ENCODE measurements at regions not wholly inside any gene's neighbourhood (a gene's known extent, or its start where the extent isn't known, plus 50 kb on each side); places are given as distances from the start of the nearest gene placed in this dataset.

DNA sequence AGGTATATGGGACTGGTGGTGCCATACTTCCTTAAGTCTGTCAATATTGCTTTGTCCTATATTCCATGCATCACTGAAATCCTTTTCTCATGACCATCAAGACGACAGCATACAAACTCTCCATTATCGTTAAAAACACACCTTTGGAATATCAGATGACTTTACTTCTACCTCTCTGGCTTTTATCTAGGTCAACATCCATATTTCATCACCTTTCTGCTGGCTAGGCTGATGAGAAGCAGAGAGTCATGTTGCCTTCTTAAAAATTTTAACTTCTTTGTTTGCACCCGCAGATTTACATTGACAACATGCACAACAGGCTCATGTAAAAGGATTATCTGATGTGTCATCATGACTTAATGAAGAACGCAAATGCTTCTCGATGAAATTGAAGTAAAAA lies 771.4 kb downstream of the OLFM4 start:
- H3K27me3 ChIP-seq (ENCODE audit: control insufficient read depth, insufficient read depth, low read length): no peaks in the 10 kb centered on the region

DNA sequence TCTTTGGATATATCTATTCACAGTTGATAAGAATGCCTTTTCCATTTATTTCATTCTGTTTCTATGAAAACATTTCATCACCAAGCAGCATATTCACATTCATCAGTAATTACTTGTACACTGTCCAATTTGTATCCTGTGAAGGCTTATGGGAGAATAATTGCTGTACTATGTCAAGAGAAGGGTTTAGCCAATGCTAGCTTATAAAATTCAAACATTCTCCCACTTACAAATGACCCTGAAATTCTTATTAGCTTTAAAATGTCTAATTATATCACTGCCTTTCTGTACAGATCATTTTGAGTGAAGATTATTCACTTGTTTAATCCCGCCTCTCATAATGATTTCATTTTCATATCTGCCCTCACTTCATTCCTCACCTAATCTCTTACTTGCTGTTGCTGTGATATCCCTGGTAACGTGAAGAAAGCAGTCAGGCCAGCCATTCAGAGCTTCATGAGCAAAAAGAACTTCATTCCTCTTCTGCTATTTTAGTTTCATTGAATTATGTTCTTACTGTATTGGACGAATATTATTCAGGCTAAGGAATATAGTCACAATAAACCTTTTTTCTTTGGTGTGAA lies 778.7 kb downstream of the OLFM4 start:
- no peak for DNase-seq (ENCODE audit: low read depth)
- H3K4me3 ChIP-seq (ENCODE audit: low read depth, low read length): no peak overlapping the region
- H3K27me3 ChIP-seq (ENCODE audit: control insufficient read depth, insufficient read depth, low read length): no peaks in the 10 kb centered on the region
- no peaks in the 10 kb centered on the region for H3K36me3 ChIP-seq (ENCODE audit: control insufficient read depth, insufficient read depth, low read length)
- TF ChIP-seq, protein P1, sequence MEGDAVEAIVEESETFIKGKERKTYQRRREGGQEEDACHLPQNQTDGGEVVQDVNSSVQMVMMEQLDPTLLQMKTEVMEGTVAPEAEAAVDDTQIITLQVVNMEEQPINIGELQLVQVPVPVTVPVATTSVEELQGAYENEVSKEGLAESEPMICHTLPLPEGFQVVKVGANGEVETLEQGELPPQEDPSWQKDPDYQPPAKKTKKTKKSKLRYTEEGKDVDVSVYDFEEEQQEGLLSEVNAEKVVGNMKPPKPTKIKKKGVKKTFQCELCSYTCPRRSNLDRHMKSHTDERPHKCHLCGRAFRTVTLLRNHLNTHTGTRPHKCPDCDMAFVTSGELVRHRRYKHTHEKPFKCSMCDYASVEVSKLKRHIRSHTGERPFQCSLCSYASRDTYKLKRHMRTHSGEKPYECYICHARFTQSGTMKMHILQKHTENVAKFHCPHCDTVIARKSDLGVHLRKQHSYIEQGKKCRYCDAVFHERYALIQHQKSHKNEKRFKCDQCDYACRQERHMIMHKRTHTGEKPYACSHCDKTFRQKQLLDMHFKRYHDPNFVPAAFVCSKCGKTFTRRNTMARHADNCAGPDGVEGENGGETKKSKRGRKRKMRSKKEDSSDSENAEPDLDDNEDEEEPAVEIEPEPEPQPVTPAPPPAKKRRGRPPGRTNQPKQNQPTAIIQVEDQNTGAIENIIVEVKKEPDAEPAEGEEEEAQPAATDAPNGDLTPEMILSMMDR (IDR thresholded peaks at IDR 0.05; ENCODE audit: insufficient read depth, low read length, poor library complexity, severe bottlenecking): no peak

More for the DNA sequence above, 771.4 kb downstream of the OLFM4 start:
- no peaks in the 10 kb centered on the region for H3K36me3 ChIP-seq (ENCODE audit: control insufficient read depth, insufficient read depth, low read length)
- H3K4me3 ChIP-seq (ENCODE audit: low read depth, low read length): no peak overlapping the region
- no peak for DNase-seq (ENCODE audit: low read depth)
- TF ChIP-seq, protein P1 (IDR thresholded peaks at IDR 0.05; ENCODE audit: insufficient read depth, low read length, poor library complexity, severe bottlenecking): no peak

DNA sequence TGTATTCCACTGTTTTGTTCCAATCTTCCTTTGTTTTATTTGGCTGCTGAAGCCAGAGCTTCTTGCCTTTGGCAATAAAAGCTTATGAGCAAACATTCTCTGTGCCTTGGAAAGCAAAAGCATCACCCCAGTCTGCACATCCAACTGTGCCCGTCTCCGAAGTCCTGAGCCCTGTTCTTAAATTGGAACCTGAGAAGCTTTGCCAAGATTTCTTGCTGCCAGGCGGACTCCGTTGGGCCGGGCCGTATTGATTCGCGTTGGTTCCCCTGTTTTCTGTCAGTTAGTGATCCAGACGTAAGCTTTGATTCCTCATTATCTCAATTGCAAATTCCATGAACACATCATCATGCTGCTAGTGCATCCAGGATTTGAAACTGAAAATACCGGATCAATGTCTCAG lies 793.0 kb downstream of the OLFM4 start:
- H3K4me3 ChIP-seq (ENCODE audit: low read depth, low read length): no peak overlapping the region
- TF ChIP-seq, protein P1 (IDR thresholded peaks at IDR 0.05; ENCODE audit: insufficient read depth, low read length, poor library complexity, severe bottlenecking): no peak
- no peak for DNase-seq (ENCODE audit: low read depth)

DNA sequence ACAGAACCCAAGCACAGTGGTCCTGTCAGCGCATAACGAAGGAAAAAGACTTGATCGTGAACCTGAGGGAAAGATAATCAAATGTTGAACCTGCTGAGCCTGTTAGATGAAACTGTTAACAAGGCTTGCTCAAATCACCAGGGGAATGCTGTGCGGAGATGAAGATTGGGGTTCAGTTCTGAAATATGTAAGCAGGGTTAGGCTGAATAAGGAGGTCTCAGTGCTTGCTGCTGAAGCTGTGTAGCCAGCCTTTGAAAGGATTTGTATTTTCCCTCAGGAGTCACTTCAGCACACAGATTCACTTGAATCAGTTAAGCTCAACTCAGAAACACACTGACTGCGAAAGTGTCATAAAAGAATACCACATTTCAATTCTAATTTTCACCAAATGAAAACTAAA lies 793.5 kb downstream of the OLFM4 start:
- DNase-seq (ENCODE audit: low read depth): no peak
- TF ChIP-seq, protein P1 (IDR thresholded peaks at IDR 0.05; ENCODE audit: insufficient read depth, low read length, poor library complexity, severe bottlenecking): no peak
- no peak overlapping the region for H3K4me3 ChIP-seq (ENCODE audit: low read depth, low read length)
- H3K27me3 ChIP-seq (ENCODE audit: control insufficient read depth, insufficient read depth, low read length): no peaks in the 10 kb centered on the region
- no peaks in the 10 kb centered on the region for H3K36me3 ChIP-seq (ENCODE audit: control insufficient read depth, insufficient read depth, low read length)

More for the DNA sequence above, 793.0 kb downstream of the OLFM4 start:
- no peaks in the 10 kb centered on the region for H3K36me3 ChIP-seq (ENCODE audit: control insufficient read depth, insufficient read depth, low read length)
- H3K27me3 ChIP-seq (ENCODE audit: control insufficient read depth, insufficient read depth, low read length): no peaks in the 10 kb centered on the region

DNA sequence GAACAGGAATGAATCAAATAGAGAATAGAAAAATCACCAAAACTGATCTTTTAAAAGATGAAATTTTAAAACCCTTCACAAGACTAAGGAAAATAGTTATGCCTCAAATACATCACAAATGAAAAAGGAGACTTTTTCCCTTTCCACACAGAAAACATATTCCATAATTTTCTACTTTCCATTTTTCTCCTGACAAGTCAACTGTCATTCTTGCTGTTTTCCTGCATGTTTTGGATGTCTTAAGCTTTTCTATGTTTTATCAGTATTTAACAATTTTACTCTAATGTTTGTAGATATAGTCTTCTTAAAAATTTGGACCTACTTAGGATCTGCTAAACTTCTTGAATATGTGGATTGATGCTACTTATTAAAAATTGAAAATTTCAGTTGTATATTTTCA lies 810.8 kb downstream of the OLFM4 start:
- no peak for DNase-seq (ENCODE audit: low read depth)
- Histone ChIP-seq H3K4me3 (ENCODE audit: low read depth, low read length) (no peak overlapping the region), H3K36me3 (ENCODE audit: control insufficient read depth, insufficient read depth, low read length) (no peaks in the 10 kb centered on the region), H3K27me3 (ENCODE audit: control insufficient read depth, insufficient read depth, low read length) (no peaks in the 10 kb centered on the region)
- TF ChIP-seq, protein P1 (IDR thresholded peaks at IDR 0.05; ENCODE audit: insufficient read depth, low read length, poor library complexity, severe bottlenecking): no peak

DNA sequence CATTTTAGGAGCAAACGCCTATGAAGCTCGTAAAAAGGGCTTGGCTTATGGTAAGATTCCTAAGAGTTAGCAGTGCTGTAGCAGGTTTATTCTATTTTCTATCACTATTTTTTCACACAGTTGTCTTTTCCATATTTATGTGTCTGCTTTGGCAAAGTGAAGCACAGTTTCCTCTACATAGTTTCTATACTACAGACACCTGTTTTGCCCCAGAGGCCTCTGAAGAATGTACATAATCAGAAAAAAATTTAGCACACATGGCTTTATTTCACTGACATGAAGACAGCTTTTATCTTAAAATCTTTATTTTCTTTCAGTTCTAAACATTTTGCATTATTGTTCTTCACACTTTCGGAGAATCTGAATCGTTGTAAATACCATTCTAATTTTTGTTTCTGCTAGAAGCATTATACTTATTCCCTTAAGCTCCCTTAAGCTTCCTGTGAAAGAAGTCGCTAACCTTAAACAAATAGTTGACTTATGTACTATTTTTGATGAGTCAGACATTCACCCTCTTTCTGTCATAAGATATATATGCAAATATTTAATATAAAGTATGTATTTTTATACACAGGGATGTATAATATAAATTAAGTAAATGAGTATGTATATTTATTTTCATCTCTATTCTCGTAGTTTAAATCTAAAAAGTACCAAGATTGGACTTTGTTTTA lies 816.0 kb downstream of the OLFM4 start:
- Histone ChIP-seq H3K27me3 (ENCODE audit: control insufficient read depth, insufficient read depth, low read length) (no peaks in the 10 kb centered on the region), H3K36me3 (ENCODE audit: control insufficient read depth, insufficient read depth, low read length) (no peaks in the 10 kb centered on the region), H3K4me3 (ENCODE audit: low read depth, low read length) (no peak overlapping the region)
- DNase-seq (ENCODE audit: low read depth): no peak
- TF ChIP-seq, protein P1 (IDR thresholded peaks at IDR 0.05; ENCODE audit: insufficient read depth, low read length, poor library complexity, severe bottlenecking): no peak
